SK-N-MC (cell line): ENCODE measurements at regions not wholly inside any gene's neighbourhood (a gene's known extent, or its start where the extent isn't known, plus 50 kb on each side); places are given as distances from the start of the nearest gene placed in this dataset.

Experiments
- EZH2 ChIP-seq: fragments of 200-600 bp; sonication (generic); IDR thresholded peaks from one replicate; pipeline ENCODE4 v1.6.1; 2017; ENCODE audit warnings: antibody characterized with exemption
- POLR2AphosphoS5 ChIP-seq: IDR thresholded peaks from 2 replicates; pipeline ENCODE4 v1.6.1; 2012; ENCODE audit warnings: mild to moderate bottlenecking, low read depth, low read length, borderline replicate concordance

DNA sequence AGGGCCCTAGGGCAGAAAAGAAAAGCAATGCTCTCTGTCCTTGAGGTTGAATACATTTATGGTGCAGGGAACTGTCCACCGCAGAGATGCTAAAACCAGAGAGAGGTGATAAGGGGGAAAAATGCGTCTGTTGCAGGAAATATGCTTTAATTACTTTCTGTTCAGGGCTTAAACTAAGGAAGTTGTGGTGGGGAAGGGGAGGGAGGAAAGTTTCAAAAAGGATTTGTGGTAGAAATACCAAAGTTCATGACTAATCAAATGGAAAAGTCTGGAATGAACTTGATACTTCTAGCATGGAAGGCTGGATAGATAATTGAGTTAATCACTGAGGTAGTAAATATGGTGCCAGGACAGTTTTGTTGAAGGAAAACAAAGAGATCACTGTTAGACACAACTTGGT lies 99.0 kb downstream of the ASB9 start:
- TF ChIP-seq EZH2 (no peak), POLR2AphosphoS5 (no peak)
